PC-3 (cell line): ENCODE measurements at regions not wholly inside any gene's neighbourhood (a gene's known extent, or its start where the extent isn't known, plus 50 kb on each side); places are given as distances from the start of the nearest gene placed in this dataset.

Experiments used
- ATAC-seq: fragments of 200-7000 bp; cut with Tn5 transposase; 2 replicates; pipeline ENCODE4 v1.9.1; 2020; ENCODE audit warnings: mild to moderate bottlenecking, moderate library complexity
- BruUV-seq: library from RNA; stranded (reverse); fragments of 400-500 nt; replicated peaks from 2 replicates; lab custom pipeline; 2021; lab: Mats Ljungman, UMichigan
- CTCF ChIA-PET: fragments of 300-600 bp; sonication (Branson Sonifier 250); formaldehyde crosslinking; loops from one replicate; lab custom pipeline; 2022; ENCODE audit warnings: antibody characterized with exemption; lab: Charles Lee
- POLR2A ChIA-PET: fragments of 300-600 bp; sonication (Branson Sonifier 250); formaldehyde crosslinking; loops from one replicate; lab custom pipeline; 2022; ENCODE audit warnings: antibody characterized with exemption; ENCODE audit not compliant: unreplicated experiment; lab: Charles Lee
- DNase-seq: peaks from one replicate; pipeline ENCODE4 v3.0.0-alpha.2; 2015
- H2AFZ ChIP-seq: fragments of 300-600 bp; sonication (generic); 2 replicates; pipeline ENCODE4 v1.6.0; 2016; ENCODE audit warnings: antibody characterized with exemption, low read length
- H3F3A ChIP-seq: fragments of 300-600 bp; sonication (generic); one replicate; pipeline ENCODE4 v1.6.0; 2017; ENCODE audit warnings: antibody characterized with exemption, low read length, control low read depth, mild to moderate bottlenecking; ENCODE audit not compliant: unreplicated experiment
- H3K27ac ChIP-seq: fragments of 300-600 bp; sonication (generic); 2 replicates; pipeline ENCODE4 v1.5.1; 2016; ENCODE audit warnings: mild to moderate bottlenecking, low read length
- H3K27me3 ChIP-seq: fragments of 300-600 bp; sonication (generic); 2 replicates; pipeline ENCODE4 v1.6.1; 2016; ENCODE audit warnings: low read length, mixed read lengths
- H3K36me3 ChIP-seq: fragments of 300-600 bp; sonication (generic); 2 replicates; pipeline ENCODE4 v1.6.1; 2016; ENCODE audit warnings: low read depth, mixed run types, low read length, mixed read lengths
- H3K4me1 ChIP-seq: fragments of 300-600 bp; sonication (generic); 2 replicates; pipeline ENCODE4 v1.5.1; 2016; ENCODE audit warnings: low read length; ENCODE audit not compliant: insufficient read depth
- H3K4me2 ChIP-seq: fragments of 300-600 bp; sonication (generic); 2 replicates; pipeline ENCODE4 v1.6.0; 2016; ENCODE audit warnings: low read length
- H3K4me3 ChIP-seq: fragments of 300-600 bp; sonication (generic); 2 replicates; pipeline ENCODE4 v1.5.1; 2016; ENCODE audit warnings: mild to moderate bottlenecking, low read length, mixed read lengths
- H3K79me2 ChIP-seq: fragments of 300-600 bp; sonication (generic); 2 replicates; pipeline ENCODE4 v1.6.1; 2017; ENCODE audit warnings: low read length, mixed read lengths
- H3K9ac ChIP-seq: fragments of 300-600 bp; sonication (generic); 2 replicates; pipeline ENCODE4 v1.6.0; 2016; ENCODE audit warnings: mild to moderate bottlenecking, low read length
- H3K9me2 ChIP-seq: fragments of 300-600 bp; sonication (generic); replicated peaks from 2 replicates; pipeline ENCODE4 v1.6.1; 2016; ENCODE audit warnings: mixed run types, low read length, mixed read lengths
- H3K9me3 ChIP-seq: fragments of 300-600 bp; sonication (generic); 2 replicates; pipeline ENCODE4 v1.6.1; 2016; ENCODE audit warnings: low read length, mixed read lengths
- H4K20me1 ChIP-seq: fragments of 300-600 bp; sonication (generic); 2 replicates; pipeline ENCODE4 v1.6.1; 2016; ENCODE audit warnings: low read length, mixed read lengths
- EZH2 ChIP-seq: fragments of 300-600 bp; sonication (generic); IDR thresholded peaks from one replicate; pipeline ENCODE4 v1.6.1; 2017; ENCODE audit warnings: antibody characterized with exemption, mild to moderate bottlenecking, low read length; ENCODE audit not compliant: unreplicated experiment
- EZH2phosphoT487 ChIP-seq: fragments of 300-600 bp; sonication (generic); IDR thresholded peaks from 2 replicates; pipeline ENCODE4 v1.6.1; 2018; ENCODE audit warnings: mild to moderate bottlenecking, antibody characterized with exemption, low read length, borderline replicate concordance
- intact Hi-C: fragments of 100-400 bp; cut with micrococcal nuclease; formaldehyde crosslinking; loops from 2 replicates; pipeline ENCODE4 v1.9.0; 2023
- TF ChIP-seq, protein P1 (sequence below): fragments of 300-600 bp; sonication (generic); conservative IDR thresholded peaks from 2 replicates; pipeline ENCODE4 v1.5.1; 2017; ENCODE audit warnings: antibody characterized with exemption, low read depth, mild to moderate bottlenecking, low read length

DNA sequence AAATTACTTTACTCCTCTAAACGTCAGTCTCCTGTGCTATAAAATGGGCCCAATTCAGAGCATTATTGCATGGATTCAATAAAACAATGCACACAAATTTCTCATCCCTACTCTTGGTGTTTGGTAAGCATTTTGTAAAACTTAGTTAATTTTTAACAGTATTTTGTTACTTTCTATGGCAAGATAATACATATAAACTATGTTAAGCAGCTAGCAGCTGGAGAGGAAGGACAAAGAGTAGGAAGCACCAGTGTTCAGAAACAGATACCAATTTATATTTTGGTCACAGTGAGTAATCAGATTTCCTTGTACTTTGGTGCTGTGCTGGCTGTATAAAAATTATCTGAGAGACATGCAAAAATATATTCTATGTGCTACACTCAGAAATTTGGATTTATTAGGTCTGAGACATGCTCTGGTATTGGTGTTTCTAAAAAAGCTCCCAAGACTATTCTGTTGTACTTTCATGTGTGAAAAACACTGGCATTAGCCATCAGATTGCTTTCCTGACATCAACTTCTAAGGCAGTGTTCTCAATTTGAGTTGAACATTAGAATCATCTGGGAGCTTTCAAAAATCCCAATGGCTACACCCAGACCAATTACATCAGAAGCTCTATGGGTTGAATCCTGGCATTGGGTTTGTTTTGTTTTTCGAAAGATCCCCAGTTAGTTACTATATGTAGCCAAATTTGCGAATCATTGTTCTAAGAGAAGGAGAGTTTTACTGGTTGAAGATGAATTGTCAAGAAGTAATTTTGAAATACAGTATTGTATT is 100.3 kb upstream of the C1orf87 start:
- no peak overlapping the region for H3K4me2 ChIP-seq
- POLR2A ChIA-PET = no interaction called here

DNA sequence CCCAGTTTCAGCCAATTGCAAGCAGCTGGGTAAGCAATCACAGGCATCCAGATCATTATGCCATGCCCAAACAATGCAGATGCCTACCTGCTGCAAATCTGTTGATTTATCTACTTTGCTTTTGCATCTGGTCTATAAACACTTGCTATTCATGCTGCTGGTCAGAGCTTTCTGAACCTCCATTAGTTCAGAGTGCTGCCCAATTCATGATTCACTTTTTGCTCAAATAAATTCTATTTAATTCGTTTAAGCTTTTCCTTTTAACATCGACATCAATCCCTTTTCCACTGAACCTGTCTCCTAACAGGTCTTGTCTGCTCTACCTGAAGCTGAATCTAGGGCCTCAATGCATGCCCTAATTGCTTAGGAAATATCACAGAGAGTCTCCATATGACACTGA is 99.4 kb upstream of the C1orf87 start:
- H3K4me1 ChIP-seq = peaks cover 9% of the 10 kb centered on the region; the same call in 1 of the 2 replicates
- no peak overlapping the region for H2AFZ ChIP-seq
- H3K27me3 ChIP-seq = no peaks in the 10 kb centered on the region
- no peaks in the 10 kb centered on the region for H4K20me1 ChIP-seq
- CTCF ChIA-PET = no interaction called here
- POLR2A ChIA-PET = no interaction called here
- intact Hi-C loops = no loop called here
- no peak overlapping the region for H3K9ac ChIP-seq
- no peaks in the 10 kb centered on the region for H3K9me2 ChIP-seq
- DNase-seq (no peak), ATAC-seq (no peak)
- TF ChIP-seq, protein P1, sequence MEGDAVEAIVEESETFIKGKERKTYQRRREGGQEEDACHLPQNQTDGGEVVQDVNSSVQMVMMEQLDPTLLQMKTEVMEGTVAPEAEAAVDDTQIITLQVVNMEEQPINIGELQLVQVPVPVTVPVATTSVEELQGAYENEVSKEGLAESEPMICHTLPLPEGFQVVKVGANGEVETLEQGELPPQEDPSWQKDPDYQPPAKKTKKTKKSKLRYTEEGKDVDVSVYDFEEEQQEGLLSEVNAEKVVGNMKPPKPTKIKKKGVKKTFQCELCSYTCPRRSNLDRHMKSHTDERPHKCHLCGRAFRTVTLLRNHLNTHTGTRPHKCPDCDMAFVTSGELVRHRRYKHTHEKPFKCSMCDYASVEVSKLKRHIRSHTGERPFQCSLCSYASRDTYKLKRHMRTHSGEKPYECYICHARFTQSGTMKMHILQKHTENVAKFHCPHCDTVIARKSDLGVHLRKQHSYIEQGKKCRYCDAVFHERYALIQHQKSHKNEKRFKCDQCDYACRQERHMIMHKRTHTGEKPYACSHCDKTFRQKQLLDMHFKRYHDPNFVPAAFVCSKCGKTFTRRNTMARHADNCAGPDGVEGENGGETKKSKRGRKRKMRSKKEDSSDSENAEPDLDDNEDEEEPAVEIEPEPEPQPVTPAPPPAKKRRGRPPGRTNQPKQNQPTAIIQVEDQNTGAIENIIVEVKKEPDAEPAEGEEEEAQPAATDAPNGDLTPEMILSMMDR = no peak
- TF ChIP-seq EZH2 (no peak), EZH2phosphoT487 (no peak)
- H3K79me2 ChIP-seq = no peaks in the 10 kb centered on the region
- no peak overlapping the region for H3K27ac ChIP-seq
- BruUV-seq = no TSS peak
- no peak overlapping the region for H3K4me2 ChIP-seq
- H3F3A ChIP-seq = no peaks in the 10 kb centered on the region
- H3K4me3 ChIP-seq = no peak overlapping the region
- no peaks in the 10 kb centered on the region for H3K36me3 ChIP-seq
- no peaks in the 10 kb centered on the region for H3K9me3 ChIP-seq

More for the DNA sequence above, 100.3 kb upstream of the C1orf87 start:
- TF ChIP-seq, protein P1 = no peak
- no peak for TF ChIP-seq EZH2phosphoT487
- no peak for TF ChIP-seq EZH2
- H3F3A ChIP-seq = no peaks in the 10 kb centered on the region
- ATAC-seq (no peak), DNase-seq (no peak)
- CTCF ChIA-PET = no interaction called here
- no peaks in the 10 kb centered on the region for H3K27me3 ChIP-seq
- no peaks in the 10 kb centered on the region for H3K36me3 ChIP-seq
- no peak overlapping the region for H3K9ac ChIP-seq
- no peaks in the 10 kb centered on the region for H3K9me2 ChIP-seq
- H4K20me1 ChIP-seq = no peaks in the 10 kb centered on the region
- H3K79me2 ChIP-seq = no peaks in the 10 kb centered on the region
- no peaks in the 10 kb centered on the region for H3K9me3 ChIP-seq
- H3K4me3 ChIP-seq = no peak overlapping the region
- intact Hi-C loops = no loop called here
- H2AFZ ChIP-seq = no peak overlapping the region
- peaks cover 9% of the 10 kb centered on the region; the same call in 1 of the 2 replicates for H3K4me1 ChIP-seq
- BruUV-seq = no TSS peak
- no peak overlapping the region for H3K27ac ChIP-seq

DNA sequence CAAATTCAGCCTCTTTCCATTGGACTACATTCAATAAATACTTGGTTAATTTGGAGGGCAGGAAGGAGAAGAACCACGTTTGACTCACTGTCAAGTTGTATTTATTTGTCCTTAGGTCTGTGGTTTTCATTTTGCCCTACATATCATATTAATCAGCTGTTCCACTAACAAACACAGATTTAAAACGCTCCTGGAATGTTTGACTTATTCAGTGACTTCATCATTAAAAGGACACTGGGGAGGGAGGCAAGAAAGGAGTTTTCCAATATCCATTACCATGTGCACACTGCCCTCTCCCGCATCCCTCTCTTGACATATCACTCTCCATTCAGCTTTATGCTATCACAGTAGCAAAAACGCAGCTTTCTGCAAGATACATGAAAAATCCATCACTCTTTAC is 98.2 kb upstream of the C1orf87 start:
- POLR2A ChIA-PET = no interaction called here
- H2AFZ ChIP-seq = no peak overlapping the region
- intact Hi-C loops = no loop called here
- H3K27me3 ChIP-seq = 0 out of 2 replicates have a peak, but pooled peaks cover under 1% of the 10 kb centered on the region
- no peak for TF ChIP-seq EZH2
- TF ChIP-seq, protein P1 = no peak
- no peak for TF ChIP-seq EZH2phosphoT487
- DNase-seq (peak; percentile 77), ATAC-seq (peak; percentile 24; the same call in 1 of the 2 replicates)
- no peak overlapping the region for H3K9ac ChIP-seq
- peaks cover 9% of the 10 kb centered on the region; the same call in 1 of the 2 replicates for H3K4me1 ChIP-seq
- no TSS peak for BruUV-seq
- no peak overlapping the region for H3K4me3 ChIP-seq
- no peaks in the 10 kb centered on the region for H3K9me2 ChIP-seq
- no peak overlapping the region for H3K4me2 ChIP-seq
- CTCF ChIA-PET = no interaction called here
- no peaks in the 10 kb centered on the region for H3K9me3 ChIP-seq
- H3K36me3 ChIP-seq = no peaks in the 10 kb centered on the region
- H3K27ac ChIP-seq = no peak overlapping the region
- H3K79me2 ChIP-seq = no peaks in the 10 kb centered on the region
- H3F3A ChIP-seq = no peaks in the 10 kb centered on the region
- H4K20me1 ChIP-seq = no peaks in the 10 kb centered on the region
